PC-9 (cell line): ENCODE measurements at regions not wholly inside any gene's neighbourhood (a gene's known extent, or its start where the extent isn't known, plus 50 kb on each side); places are given as distances from the start of the nearest gene placed in this dataset.

Source experiments
- EZH2 ChIP-seq: fragments of 200-600 bp; sonication (generic); IDR thresholded peaks from 2 replicates; pipeline ENCODE4 v1.8.0; 2017; ENCODE audit warnings: antibody characterized with exemption, low read depth
- TF ChIP-seq, protein P1 (sequence below): fragments of 200-600 bp; sonication (generic); conservative IDR thresholded peaks from 2 replicates; pipeline ENCODE4 v1.6.1; 2017; ENCODE audit warnings: mixed run types, antibody characterized with exemption, mild to moderate bottlenecking, moderate library complexity

DNA sequence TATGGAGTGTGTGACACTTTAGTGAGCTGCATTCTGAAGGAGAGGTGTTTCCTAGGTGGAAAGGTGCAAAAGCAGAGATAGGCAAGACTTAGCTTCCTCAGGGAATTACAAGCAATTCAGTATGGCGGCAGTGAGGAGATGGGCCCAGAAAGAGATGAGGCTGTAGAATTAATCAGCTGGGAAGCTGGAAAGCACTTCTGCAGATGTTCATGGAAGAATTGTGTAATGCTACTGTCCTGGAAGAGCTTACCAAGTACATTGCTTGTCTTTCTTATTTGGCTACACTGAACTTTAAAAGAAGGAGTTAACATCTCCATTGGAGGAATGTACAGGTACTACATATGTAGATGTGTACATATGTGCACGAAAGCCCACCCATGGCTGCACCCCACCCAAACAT is 103.7 kb upstream of the DPT start:
- TF ChIP-seq, protein P1, sequence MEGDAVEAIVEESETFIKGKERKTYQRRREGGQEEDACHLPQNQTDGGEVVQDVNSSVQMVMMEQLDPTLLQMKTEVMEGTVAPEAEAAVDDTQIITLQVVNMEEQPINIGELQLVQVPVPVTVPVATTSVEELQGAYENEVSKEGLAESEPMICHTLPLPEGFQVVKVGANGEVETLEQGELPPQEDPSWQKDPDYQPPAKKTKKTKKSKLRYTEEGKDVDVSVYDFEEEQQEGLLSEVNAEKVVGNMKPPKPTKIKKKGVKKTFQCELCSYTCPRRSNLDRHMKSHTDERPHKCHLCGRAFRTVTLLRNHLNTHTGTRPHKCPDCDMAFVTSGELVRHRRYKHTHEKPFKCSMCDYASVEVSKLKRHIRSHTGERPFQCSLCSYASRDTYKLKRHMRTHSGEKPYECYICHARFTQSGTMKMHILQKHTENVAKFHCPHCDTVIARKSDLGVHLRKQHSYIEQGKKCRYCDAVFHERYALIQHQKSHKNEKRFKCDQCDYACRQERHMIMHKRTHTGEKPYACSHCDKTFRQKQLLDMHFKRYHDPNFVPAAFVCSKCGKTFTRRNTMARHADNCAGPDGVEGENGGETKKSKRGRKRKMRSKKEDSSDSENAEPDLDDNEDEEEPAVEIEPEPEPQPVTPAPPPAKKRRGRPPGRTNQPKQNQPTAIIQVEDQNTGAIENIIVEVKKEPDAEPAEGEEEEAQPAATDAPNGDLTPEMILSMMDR: no peak
- TF ChIP-seq EZH2: no peak
